Mucosa of rectum (tissue), 2 donors: ENCODE measurements at regions not wholly inside any gene's neighbourhood (a gene's known extent, or its start where the extent isn't known, plus 50 kb on each side); places are given as distances from the start of the nearest gene placed in this dataset.
"Not testable (repeated sequence)": the region's sequence is repeated elsewhere in the genome, so short reads cannot be mapped to it uniquely, and the experiment has no call there.

Experiments used
- H3K27ac ChIP-seq, 2 donors: one replicate each; pipeline ENCODE4 v1.7.0; 2013; ENCODE audit warnings: inconsistent platforms in 2 of 2, low read depth in 2 of 2, low read length in 2 of 2
- H3K27me3 ChIP-seq, 2 donors: one replicate each; pipeline ENCODE4 v1.7.0; 2013; ENCODE audit warnings: low read length in 2 of 2; ENCODE audit not compliant: control insufficient read depth in 2 of 2, insufficient read depth in 2 of 2
- H3K36me3 ChIP-seq, 2 donors: one replicate each; pipeline ENCODE4 v1.7.0; 2013; ENCODE audit warnings: low read length in 2 of 2; ENCODE audit not compliant: control insufficient read depth in 2 of 2, insufficient read depth in 2 of 2
- H3K4me1 ChIP-seq, 2 donors: one replicate each; pipeline ENCODE4 v1.7.0; 2013; ENCODE audit warnings: low read length in 2 of 2, mild to moderate bottlenecking in 1 of 2; ENCODE audit not compliant: control insufficient read depth in 2 of 2, insufficient read depth in 2 of 2
- H3K4me3 ChIP-seq, 2 donors: one replicate each; pipeline ENCODE4 v1.7.0; 2013; ENCODE audit warnings: low read length in 2 of 2
- H3K9ac ChIP-seq, 2 donors: one replicate each; pipeline ENCODE4 v1.7.0; 2013; ENCODE audit warnings: low read length in 2 of 2, low read depth in 1 of 2, mild to moderate bottlenecking in 1 of 2
- H3K9me3 ChIP-seq, 2 donors: one replicate each; pipeline ENCODE4 v1.7.0; 2013; ENCODE audit warnings: low read length in 2 of 2; ENCODE audit not compliant: control insufficient read depth in 2 of 2
- donor health status: healthy.
- donor health status: Normal muscosa, but diverticular disease.

DNA sequence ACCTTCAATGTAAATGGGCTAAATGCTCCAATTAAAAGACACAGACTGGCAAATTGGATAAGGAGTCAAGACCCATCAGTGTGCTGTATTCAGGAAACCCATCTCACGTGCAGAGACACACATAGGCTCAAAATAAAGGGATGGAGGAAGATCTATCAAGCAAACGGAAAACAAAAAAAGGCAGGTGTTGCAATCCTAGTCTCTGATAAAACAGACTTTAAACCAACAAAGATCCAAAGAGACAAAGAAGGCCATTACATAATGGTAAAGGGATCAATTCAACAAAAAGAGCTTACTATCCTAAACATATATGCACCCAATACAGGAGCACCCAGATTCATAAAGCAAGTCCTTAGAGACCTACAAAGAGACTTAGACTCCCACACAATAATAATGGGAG lies 161.6 kb downstream of the AHSP start:
- not testable (repeated sequence) for H3K9me3 ChIP-seq, H3K36me3 ChIP-seq, H3K9ac ChIP-seq, H3K4me1 ChIP-seq, H3K4me3 ChIP-seq, H3K27ac ChIP-seq, H3K27me3 ChIP-seq

DNA sequence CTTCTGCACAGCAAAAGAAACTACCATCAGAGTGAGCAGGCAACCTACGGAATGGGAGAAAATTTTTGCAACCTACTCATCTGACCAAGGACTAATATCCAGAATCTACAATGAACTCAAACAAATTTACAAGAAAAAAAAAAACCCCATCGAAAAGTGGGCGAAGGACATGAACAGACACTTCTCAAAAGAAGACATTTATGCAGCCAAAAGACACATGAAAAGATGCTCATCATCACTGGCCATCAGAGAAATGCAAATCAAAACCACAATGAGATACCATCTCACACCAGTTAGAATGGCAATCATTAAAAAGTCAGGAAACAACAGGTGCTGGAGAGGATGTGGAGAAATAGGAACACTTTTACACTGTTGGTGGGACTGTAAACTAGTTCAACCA lies 164.6 kb downstream of the AHSP start:
- not testable (repeated sequence) for H3K4me3 ChIP-seq, H3K27ac ChIP-seq, H3K36me3 ChIP-seq, H3K9me3 ChIP-seq, H3K4me1 ChIP-seq, H3K27me3 ChIP-seq, H3K9ac ChIP-seq

DNA sequence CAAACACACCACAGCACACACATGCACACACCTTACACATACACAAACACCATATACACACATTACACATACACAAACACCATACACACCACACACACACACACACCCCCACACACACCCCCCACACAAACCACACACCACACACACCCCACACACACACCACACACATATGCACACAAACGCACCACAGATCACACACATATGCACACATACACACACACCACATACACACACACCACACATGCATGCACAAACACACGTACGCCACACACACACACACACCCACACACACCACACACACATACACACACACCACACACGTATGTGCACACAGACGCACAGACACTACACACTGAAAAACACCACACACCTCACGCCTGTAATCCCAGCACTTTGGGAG lies 166.0 kb downstream of the AHSP start:
- no peak overlapping the region for H3K4me3 ChIP-seq
- H3K9ac ChIP-seq: no peak overlapping the region
- no peaks in the 10 kb centered on the region for H3K36me3 ChIP-seq
- H3K27me3 ChIP-seq: no peaks in the 10 kb centered on the region
- H3K27ac ChIP-seq: no peak overlapping the region
- H3K9me3 ChIP-seq: no peaks in the 10 kb centered on the region
- H3K4me1 ChIP-seq: no peaks in the 10 kb centered on the region

DNA sequence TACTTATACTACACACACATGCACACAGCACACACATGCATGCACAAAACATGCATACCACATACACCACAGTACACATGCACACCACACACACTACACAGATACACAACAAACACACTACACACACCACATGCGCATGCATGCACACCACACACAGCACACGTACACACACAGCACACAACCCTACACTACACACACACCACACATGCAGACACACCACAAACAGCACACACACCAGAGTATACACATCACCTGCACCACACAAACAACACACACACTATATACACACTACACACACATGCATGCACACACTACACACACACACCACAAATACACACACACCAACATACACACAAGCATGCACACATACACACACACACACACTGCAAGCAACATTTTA lies 166.8 kb downstream of the AHSP start:
- no peaks in the 10 kb centered on the region for H3K9me3 ChIP-seq
- H3K4me1 ChIP-seq: no peaks in the 10 kb centered on the region
- H3K27me3 ChIP-seq: no peaks in the 10 kb centered on the region
- H3K36me3 ChIP-seq: no peaks in the 10 kb centered on the region
- no peak overlapping the region for H3K27ac ChIP-seq
- H3K4me3 ChIP-seq: no peak overlapping the region
- no peak overlapping the region for H3K9ac ChIP-seq

DNA sequence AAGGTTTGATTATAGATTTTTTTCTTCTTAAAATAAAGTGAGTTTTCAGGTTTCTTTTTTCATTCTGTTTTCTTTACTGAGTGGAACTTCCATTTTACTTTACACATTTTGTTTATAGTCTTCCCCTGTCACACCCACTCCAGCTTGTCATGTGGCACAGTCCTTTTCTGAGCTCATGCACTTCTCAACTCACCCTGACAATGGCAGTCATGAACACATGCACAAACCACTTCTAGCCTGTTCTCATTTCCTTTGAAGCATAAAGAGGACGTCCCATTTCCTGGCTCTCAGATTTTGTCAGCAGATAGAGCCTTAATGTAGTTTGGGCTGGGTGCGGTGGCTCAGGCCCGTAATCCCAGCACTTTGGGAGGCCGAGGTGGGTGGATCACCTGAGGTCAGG lies 168.0 kb downstream of the AHSP start:
- Histone ChIP-seq H3K36me3 (no peaks in the 10 kb centered on the region), H3K9ac (no peak overlapping the region), H3K9me3 (no peaks in the 10 kb centered on the region), H3K4me1 (no peaks in the 10 kb centered on the region), H3K27me3 (no peaks in the 10 kb centered on the region), H3K4me3 (no peak overlapping the region), H3K27ac (no peak overlapping the region)

DNA sequence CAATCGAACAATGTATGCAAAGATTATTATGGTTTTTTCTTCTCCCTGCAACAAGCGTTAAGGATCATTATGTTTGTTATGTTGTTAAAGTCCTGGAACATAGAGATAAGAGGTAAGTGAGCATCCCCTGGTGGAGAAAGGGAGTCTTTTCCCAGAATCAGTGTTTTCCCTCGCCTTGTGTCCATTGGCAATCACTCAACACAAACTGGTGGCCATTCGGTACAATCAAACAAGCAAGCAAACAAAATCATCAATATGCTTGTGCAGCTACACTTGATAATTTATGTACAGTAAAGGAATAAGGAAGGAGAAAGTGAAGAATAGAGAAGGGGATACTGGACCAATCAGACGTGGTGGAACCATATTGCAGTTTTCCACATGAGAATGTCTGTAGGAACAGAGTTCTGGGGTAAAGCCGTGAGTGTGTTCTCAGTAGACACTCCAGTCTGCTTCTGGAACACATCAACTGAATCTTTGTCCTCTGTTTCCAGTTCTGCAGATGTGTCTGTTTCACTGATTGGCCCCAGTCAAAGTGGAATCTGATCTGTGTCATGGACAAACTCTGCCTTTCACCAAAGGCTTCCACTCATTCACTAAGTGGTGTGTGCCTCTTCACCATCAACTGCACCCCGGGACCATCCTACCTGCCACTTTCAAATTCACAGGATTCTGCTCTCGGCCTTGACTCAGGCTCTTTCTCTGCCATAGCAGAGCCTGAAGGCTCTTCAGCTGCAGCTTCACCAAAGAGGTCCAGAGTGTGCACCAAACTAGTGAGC lies 169.5 kb downstream of the AHSP start:
- Histone ChIP-seq H3K4me1 (peaks cover 6 to 7% of the 10 kb centered on the region in 2 donors), H3K9me3 (no peaks in the 10 kb centered on the region), H3K4me3 (no peak overlapping the region), H3K36me3 (no peaks in the 10 kb centered on the region), H3K27ac (no peak overlapping the region), H3K9ac (no peak overlapping the region), H3K27me3 (no peaks in the 10 kb centered on the region)

DNA sequence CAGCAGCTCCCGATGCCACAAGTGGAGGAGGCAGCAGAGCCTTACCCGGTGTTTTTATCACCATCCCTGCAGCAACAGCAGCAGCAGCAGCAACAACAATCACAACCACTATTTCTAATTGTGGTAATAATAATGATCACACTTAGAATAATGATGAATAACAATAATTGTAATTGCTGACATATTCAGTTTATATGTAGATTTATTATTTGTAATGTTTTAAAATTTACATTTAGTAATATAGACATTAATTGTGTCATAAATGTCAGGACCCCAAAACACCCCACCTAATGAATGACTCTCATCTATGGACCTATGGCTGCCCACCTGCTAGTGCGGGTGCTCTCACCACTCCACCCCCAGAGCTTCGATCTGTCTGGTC lies 170.0 kb downstream of the AHSP start:
- Histone ChIP-seq H3K36me3 (peaks cover under 1% of the 10 kb centered on the region in 2 donors), H3K27ac (no peak overlapping the region), H3K4me3 (no peak overlapping the region), H3K4me1 (peaks cover 6 to 7% of the 10 kb centered on the region in 2 donors), H3K27me3 (no peaks in the 10 kb centered on the region), H3K9ac (no peak overlapping the region), H3K9me3 (no peaks in the 10 kb centered on the region)

DNA sequence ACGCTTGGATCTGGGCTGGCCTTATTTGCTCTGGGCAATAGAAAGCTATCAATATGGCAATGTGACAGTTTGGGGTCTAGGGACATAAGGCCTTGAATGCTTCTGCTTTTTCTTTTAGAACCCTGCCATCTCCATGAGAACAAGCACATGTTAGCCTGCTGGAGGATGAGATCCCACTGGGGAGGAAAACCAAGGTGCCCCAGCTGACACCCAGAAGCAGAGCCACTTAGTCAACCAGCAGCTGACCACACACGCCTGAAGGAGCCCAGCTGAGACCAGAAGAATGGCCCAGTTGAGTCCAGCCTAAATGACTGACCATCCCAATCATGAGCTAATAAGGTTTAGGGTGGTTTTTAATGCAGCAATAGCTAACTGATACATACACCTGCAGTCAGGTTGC lies 171.2 kb downstream of the AHSP start:
- H3K36me3 ChIP-seq: peaks cover 12% of the 10 kb centered on the region in 2 donors
- H3K9ac ChIP-seq: no peak overlapping the region
- H3K9me3 ChIP-seq: no peaks in the 10 kb centered on the region
- no peak overlapping the region for H3K27ac ChIP-seq
- no peak overlapping the region for H3K4me3 ChIP-seq
- H3K4me1 ChIP-seq: peaks cover 6 to 7% of the 10 kb centered on the region in 2 donors
- H3K27me3 ChIP-seq: no peaks in the 10 kb centered on the region

DNA sequence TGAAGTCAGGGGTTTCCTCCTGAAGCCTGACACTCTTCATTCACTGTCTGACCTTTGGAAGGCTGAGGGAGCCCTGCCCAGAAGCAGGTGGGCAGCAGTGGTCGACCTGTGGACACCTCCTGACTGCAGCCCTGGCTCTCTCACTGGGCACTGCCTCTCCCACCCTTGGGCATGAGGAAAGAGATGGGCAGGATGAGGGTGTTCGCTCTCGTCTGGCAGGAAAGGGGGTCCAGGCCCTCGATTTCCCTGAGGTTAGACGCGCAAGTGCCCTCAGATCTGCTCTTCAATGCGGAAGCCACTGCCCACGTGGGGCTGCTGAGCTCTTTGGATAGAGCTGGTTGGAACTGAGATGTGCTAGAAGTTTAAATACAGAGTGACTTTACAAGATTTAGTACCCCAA lies 171.9 kb downstream of the AHSP start:
- no peaks in the 10 kb centered on the region for H3K27me3 ChIP-seq
- H3K9ac ChIP-seq: no peak overlapping the region
- no peaks in the 10 kb centered on the region for H3K9me3 ChIP-seq
- H3K27ac ChIP-seq: no peak overlapping the region
- peaks cover 6 to 7% of the 10 kb centered on the region in 2 donors for H3K4me1 ChIP-seq
- H3K4me3 ChIP-seq: no peak overlapping the region
- peaks cover 18% of the 10 kb centered on the region in 2 donors for H3K36me3 ChIP-seq

DNA sequence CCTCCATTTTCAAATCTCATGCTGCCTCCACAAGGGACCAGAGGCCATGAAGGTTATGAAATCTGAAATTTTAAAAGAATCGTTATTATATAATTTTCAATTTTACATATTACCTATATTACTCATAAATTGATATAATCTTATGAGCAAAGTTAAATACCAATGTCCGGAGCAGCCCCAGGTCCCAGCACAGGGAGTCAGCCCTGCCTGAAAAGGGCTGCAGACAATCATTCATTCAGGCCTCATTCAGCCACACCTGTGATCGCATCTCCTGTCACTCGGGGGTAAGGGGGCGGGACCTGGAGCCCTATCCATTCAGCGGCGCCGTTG lies 172.5 kb downstream of the AHSP start:
- Histone ChIP-seq H3K27me3 (no peaks in the 10 kb centered on the region), H3K4me3 (peak overlapping the region; percentile 89 to 96), H3K4me1 (peaks cover 6 to 7% of the 10 kb centered on the region in 2 donors), H3K9me3 (no peaks in the 10 kb centered on the region), H3K27ac (no peak overlapping the region), H3K9ac (peak overlapping the region; percentile 84 to 86), H3K36me3 (peaks cover 22 to 24% of the 10 kb centered on the region in 2 donors)
